GM12875 (cell line): ENCODE measurements at regions not wholly inside any gene's neighbourhood (a gene's known extent, or its start where the extent isn't known, plus 50 kb on each side); places are given as distances from the start of the nearest gene placed in this dataset.

Experiments used
- H3K4me3 ChIP-seq: one replicate; pipeline ENCODE4 v1.5.1; 2011; ENCODE audit warnings: low read depth, low read length, control low read depth
- CTCF ChIP-seq: IDR thresholded peaks from 2 replicates; pipeline ENCODE4 v1.5.1; 2011; ENCODE audit warnings: low read depth, mild to moderate bottlenecking, control low read depth, inconsistent platforms, low read length, moderate library complexity, borderline replicate concordance; ENCODE audit not compliant: insufficient read depth

GRCh38 chr17:33978889-33979288, 276.2 kb upstream of the CCL2 start:
- TF ChIP-seq CTCF: no peak
- no peak overlapping the region for H3K4me3 ChIP-seq

DNA sequence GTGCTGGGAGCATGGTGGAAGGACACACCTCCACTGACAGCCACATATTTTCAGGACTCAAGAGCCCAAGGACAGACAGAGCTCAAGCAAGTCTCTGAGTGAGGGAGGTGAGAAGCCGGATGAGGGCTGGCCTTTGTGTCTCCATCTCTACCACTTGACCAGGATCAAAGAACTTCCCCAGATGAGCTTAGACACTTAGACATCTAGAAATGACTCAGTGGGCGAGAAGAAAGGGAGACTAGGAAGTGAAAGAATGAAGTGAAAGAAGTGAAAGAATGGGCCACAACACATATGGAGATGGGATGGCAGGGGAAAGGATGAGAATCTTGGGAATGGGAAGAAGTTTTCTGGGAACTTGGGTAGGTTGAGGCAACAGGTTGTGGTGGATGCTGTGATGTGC, 274.9 kb upstream of the CCL2 start:
- TF ChIP-seq CTCF: no peak
- no peak overlapping the region for H3K4me3 ChIP-seq

- no peak for TF ChIP-seq CTCF
- no peak overlapping the region for H3K4me3 ChIP-seq
Observed at GRCh38 chr17:33981711-33982601, 273.1 kb upstream of the CCL2 start.

GRCh38 chr17:33982909-33983308, 272.2 kb upstream of the CCL2 start:
- no peak for TF ChIP-seq CTCF
- no peak overlapping the region for H3K4me3 ChIP-seq

GRCh38 chr17:33983824-33984574, 271.1 kb upstream of the CCL2 start:
- no peak overlapping the region for H3K4me3 ChIP-seq
- no peak for TF ChIP-seq CTCF

GRCh38 chr17:33986088-33986487, 269.0 kb upstream of the CCL2 start:
- H3K4me3 ChIP-seq: no peak overlapping the region
- TF ChIP-seq CTCF: no peak

DNA sequence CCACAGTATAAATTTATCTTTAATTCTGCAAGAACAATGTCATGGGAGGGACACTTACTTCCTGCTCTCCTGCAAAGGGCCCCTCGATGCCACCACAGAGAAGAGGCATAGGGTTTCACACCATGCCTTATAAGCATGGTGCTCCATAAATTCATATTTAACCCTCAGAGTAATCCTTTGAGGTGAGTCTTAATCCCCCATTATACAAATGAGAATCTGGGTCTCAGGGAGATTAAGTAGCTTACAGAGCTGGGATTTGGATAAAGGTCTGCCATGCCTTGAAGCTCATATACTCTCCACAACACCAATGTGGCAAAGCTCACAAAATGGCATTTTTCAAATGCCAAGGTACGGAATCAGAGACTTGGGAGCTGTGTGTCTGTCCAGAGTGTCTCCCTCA, 268.5 kb upstream of the CCL2 start:
- no peak overlapping the region for H3K4me3 ChIP-seq
- no peak for TF ChIP-seq CTCF
